Activated naive CD4-positive, alpha-beta T cell treated with anti-CD3 and anti-CD28 coated beads, Interleukin-2, amount 50 U/mL, for 24 hours (primary cell): ENCODE measurements at regions not wholly inside any gene's neighbourhood (a gene's known extent, or its start where the extent isn't known, plus 50 kb on each side); places are given as distances from the start of the nearest gene placed in this dataset.
"Not testable (repeated sequence)": the region's sequence is repeated elsewhere in the genome, so short reads cannot be mapped to it uniquely, and the experiment has no call there.

Experiments used
- H3K27ac Mint-ChIP-seq: one replicate; pipeline ENCODE4 v1.8.0; 2021; ENCODE audit warnings: mild to moderate bottlenecking, mixed read lengths
- H3K27me3 Mint-ChIP-seq: one replicate; pipeline ENCODE4 v1.8.0; 2021; ENCODE audit warnings: mixed read lengths
- H3K36me3 Mint-ChIP-seq: one replicate; pipeline ENCODE4 v1.8.0; 2021; ENCODE audit warnings: mixed read lengths
- H3K4me1 Mint-ChIP-seq: one replicate; pipeline ENCODE4 v1.8.0; 2021; ENCODE audit warnings: mixed read lengths
- H3K4me3 Mint-ChIP-seq: one replicate; pipeline ENCODE4 v1.8.0; 2021; ENCODE audit warnings: mild to moderate bottlenecking, mixed read lengths
- H3K9me3 Mint-ChIP-seq: one replicate; pipeline ENCODE4 v1.8.0; 2021; ENCODE audit warnings: mixed read lengths

- no peak overlapping the region for H3K4me3 Mint-ChIP-seq
- H3K27me3 Mint-ChIP-seq, result no peaks in the 10 kb centered on the region
- no peak overlapping the region for H3K27ac Mint-ChIP-seq
- no peaks in the 10 kb centered on the region for H3K36me3 Mint-ChIP-seq
- no peaks in the 10 kb centered on the region for H3K9me3 Mint-ChIP-seq
- H3K4me1 Mint-ChIP-seq, result no peaks in the 10 kb centered on the region
Measured at GRCh38 chr6:141395443-141396008, 737.2 kb upstream of the GJE1 start.

GRCh38 chr6:141394565-141395051 is 738.1 kb upstream of the GJE1 start:
- no peaks in the 10 kb centered on the region for H3K4me1 Mint-ChIP-seq
- H3K27ac Mint-ChIP-seq, result no peak overlapping the region
- H3K9me3 Mint-ChIP-seq, result no peaks in the 10 kb centered on the region
- no peaks in the 10 kb centered on the region for H3K36me3 Mint-ChIP-seq
- no peaks in the 10 kb centered on the region for H3K27me3 Mint-ChIP-seq
- H3K4me3 Mint-ChIP-seq, result no peak overlapping the region

GRCh38 chr6:141394125-141394536 is 738.6 kb upstream of the GJE1 start:
- no peaks in the 10 kb centered on the region for H3K36me3 Mint-ChIP-seq
- no peaks in the 10 kb centered on the region for H3K9me3 Mint-ChIP-seq

GRCh38 chr6:141393405-141394124 is 739.2 kb upstream of the GJE1 start:
- H3K27ac Mint-ChIP-seq, result no peak overlapping the region
- no peaks in the 10 kb centered on the region for H3K4me1 Mint-ChIP-seq
- no peaks in the 10 kb centered on the region for H3K36me3 Mint-ChIP-seq
- H3K9me3 Mint-ChIP-seq, result no peaks in the 10 kb centered on the region
- H3K27me3 Mint-ChIP-seq, result no peaks in the 10 kb centered on the region
- H3K4me3 Mint-ChIP-seq, result no peak overlapping the region

More at GRCh38 chr6:141394125-141394536, 738.6 kb upstream of the GJE1 start:
- H3K27me3 Mint-ChIP-seq, result no peaks in the 10 kb centered on the region
- no peak overlapping the region for H3K4me3 Mint-ChIP-seq
- no peaks in the 10 kb centered on the region for H3K4me1 Mint-ChIP-seq
- H3K27ac Mint-ChIP-seq, result no peak overlapping the region

- not testable (repeated sequence) for H3K36me3 Mint-ChIP-seq, H3K4me1 Mint-ChIP-seq, H3K9me3 Mint-ChIP-seq, H3K27ac Mint-ChIP-seq, H3K4me3 Mint-ChIP-seq, H3K27me3 Mint-ChIP-seq
Measured at GRCh38 chr6:141391135-141391534, 741.6 kb upstream of the GJE1 start.

- H3K27ac Mint-ChIP-seq, result no peak overlapping the region
- H3K4me1 Mint-ChIP-seq, result no peaks in the 10 kb centered on the region
- no peak overlapping the region for H3K4me3 Mint-ChIP-seq
Measured at GRCh38 chr6:141388666-141389065, 744.1 kb upstream of the GJE1 start.

GRCh38 chr6:141370438-141370837 is 762.3 kb upstream of the GJE1 start:
- H3K27ac Mint-ChIP-seq, result no peak overlapping the region
- no peaks in the 10 kb centered on the region for H3K27me3 Mint-ChIP-seq
- H3K4me3 Mint-ChIP-seq, result no peak overlapping the region
- no peaks in the 10 kb centered on the region for H3K4me1 Mint-ChIP-seq
- H3K9me3 Mint-ChIP-seq, result no peaks in the 10 kb centered on the region
- H3K36me3 Mint-ChIP-seq, result no peaks in the 10 kb centered on the region

More at GRCh38 chr6:141388666-141389065, 744.1 kb upstream of the GJE1 start:
- Mint-ChIP-seq H3K36me3 (no peaks in the 10 kb centered on the region), H3K27me3 (no peaks in the 10 kb centered on the region), H3K9me3 (no peaks in the 10 kb centered on the region)

GRCh38 chr6:141366796-141367195 is 765.9 kb upstream of the GJE1 start:
- not testable (repeated sequence) for H3K4me1 Mint-ChIP-seq, H3K27ac Mint-ChIP-seq, H3K9me3 Mint-ChIP-seq, H3K36me3 Mint-ChIP-seq, H3K4me3 Mint-ChIP-seq, H3K27me3 Mint-ChIP-seq

- no peak overlapping the region for H3K4me3 Mint-ChIP-seq
- H3K4me1 Mint-ChIP-seq, result no peaks in the 10 kb centered on the region
- no peak overlapping the region for H3K27ac Mint-ChIP-seq
- H3K27me3 Mint-ChIP-seq, result peaks cover 4% of the 10 kb centered on the region
- H3K9me3 Mint-ChIP-seq, result no peaks in the 10 kb centered on the region
- no peaks in the 10 kb centered on the region for H3K36me3 Mint-ChIP-seq
Measured at GRCh38 chr6:141364694-141365093, 768.0 kb upstream of the GJE1 start.

GRCh38 chr6:141364232-141364631 is 768.5 kb upstream of the GJE1 start:
- peaks cover 4% of the 10 kb centered on the region for H3K27me3 Mint-ChIP-seq
- no peaks in the 10 kb centered on the region for H3K9me3 Mint-ChIP-seq
- H3K4me1 Mint-ChIP-seq, result no peaks in the 10 kb centered on the region
- H3K27ac Mint-ChIP-seq, result no peak overlapping the region
- H3K4me3 Mint-ChIP-seq, result no peak overlapping the region
- no peaks in the 10 kb centered on the region for H3K36me3 Mint-ChIP-seq

GRCh38 chr6:141361559-141361958 is 771.2 kb upstream of the GJE1 start:
- no peak overlapping the region for H3K27ac Mint-ChIP-seq
- H3K9me3 Mint-ChIP-seq, result peaks cover 9% of the 10 kb centered on the region
- H3K27me3 Mint-ChIP-seq, result peaks cover 4% of the 10 kb centered on the region
- no peak overlapping the region for H3K4me3 Mint-ChIP-seq
- no peaks in the 10 kb centered on the region for H3K36me3 Mint-ChIP-seq
- no peaks in the 10 kb centered on the region for H3K4me1 Mint-ChIP-seq

GRCh38 chr6:141359953-141360352 is 772.8 kb upstream of the GJE1 start:
- Mint-ChIP-seq H3K4me1 (no peaks in the 10 kb centered on the region), H3K36me3 (no peaks in the 10 kb centered on the region), H3K27ac (no peak overlapping the region), H3K9me3 (peaks cover 9% of the 10 kb centered on the region), H3K27me3 (peaks cover 4% of the 10 kb centered on the region), H3K4me3 (no peak overlapping the region)

GRCh38 chr6:141354191-141354955 is 778.4 kb upstream of the GJE1 start:
- Mint-ChIP-seq H3K27me3 (no peaks in the 10 kb centered on the region), H3K36me3 (no peaks in the 10 kb centered on the region), H3K27ac (no peak overlapping the region), H3K4me1 (no peaks in the 10 kb centered on the region), H3K9me3 (peaks cover 9% of the 10 kb centered on the region), H3K4me3 (no peak overlapping the region)

GRCh38 chr6:141351721-141352120 is 781.0 kb upstream of the GJE1 start:
- Mint-ChIP-seq H3K4me3 (no peak overlapping the region), H3K9me3 (peaks cover 2% of the 10 kb centered on the region), H3K4me1 (no peaks in the 10 kb centered on the region), H3K36me3 (no peaks in the 10 kb centered on the region), H3K27me3 (no peaks in the 10 kb centered on the region), H3K27ac (no peak overlapping the region)

GRCh38 chr6:141349710-141350109 is 783.0 kb upstream of the GJE1 start:
- Mint-ChIP-seq H3K4me3 (no peak overlapping the region), H3K36me3 (no peaks in the 10 kb centered on the region), H3K9me3 (no peaks in the 10 kb centered on the region), H3K27me3 (peaks cover 1% of the 10 kb centered on the region), H3K4me1 (no peaks in the 10 kb centered on the region), H3K27ac (no peak overlapping the region)

- H3K27ac Mint-ChIP-seq, result no peak overlapping the region
- no peaks in the 10 kb centered on the region for H3K4me1 Mint-ChIP-seq
- no peaks in the 10 kb centered on the region for H3K36me3 Mint-ChIP-seq
- H3K4me3 Mint-ChIP-seq, result no peak overlapping the region
- H3K27me3 Mint-ChIP-seq, result peaks cover 1% of the 10 kb centered on the region
- H3K9me3 Mint-ChIP-seq, result no peaks in the 10 kb centered on the region
Measured at GRCh38 chr6:141347906-141348492, 784.7 kb upstream of the GJE1 start.
